DMS 273 treated with DMSO at 0.1 percent for 48 hours (cell line): ENCODE measurements at regions not wholly inside any gene's neighbourhood (a gene's known extent, or its start where the extent isn't known, plus 50 kb on each side); places are given as distances from the start of the nearest gene placed in this dataset.

ENCODE experiments used
- DNase-seq: peaks from one replicate; lab custom pipeline; 2025; lab: John Stamatoyannopoulos, UW

- DNase-seq: no peak
Observed at GRCh38 chr6:21426841-21427490, 166.6 kb upstream of the SOX4 start.

GRCh38 chr6:21429291-21429690, 164.3 kb upstream of the SOX4 start:
- DNase-seq: no peak

GRCh38 chr6:21431526-21431925, 162.0 kb upstream of the SOX4 start:
- DNase-seq: no peak

- DNase-seq: no peak
Observed at GRCh38 chr6:21436625-21437024, 156.9 kb upstream of the SOX4 start.

GRCh38 chr6:21437581-21437980, 156.0 kb upstream of the SOX4 start:
- no peak for DNase-seq

- DNase-seq: no peak
Observed at GRCh38 chr6:21438237-21438985, 155.1 kb upstream of the SOX4 start.

- DNase-seq: no peak
Observed at GRCh38 chr6:21438986-21439352, 154.6 kb upstream of the SOX4 start.

- no peak for DNase-seq
Observed at GRCh38 chr6:21441386-21441785, 152.2 kb upstream of the SOX4 start.

GRCh38 chr6:21442874-21443273, 150.7 kb upstream of the SOX4 start:
- no peak for DNase-seq

- no peak for DNase-seq
Observed at GRCh38 chr6:21444711-21445260, 148.8 kb upstream of the SOX4 start.

GRCh38 chr6:21447987-21448386, 145.6 kb upstream of the SOX4 start:
- no peak for DNase-seq

GRCh38 chr6:21448485-21449109, 145.0 kb upstream of the SOX4 start:
- no peak for DNase-seq

- DNase-seq: no peak
Observed at GRCh38 chr6:21450149-21450548, 143.4 kb upstream of the SOX4 start.

- DNase-seq: no peak
Observed at GRCh38 chr6:21450628-21451027, 142.9 kb upstream of the SOX4 start.

GRCh38 chr6:21451546-21452013, 142.0 kb upstream of the SOX4 start:
- no peak for DNase-seq

GRCh38 chr6:21454262-21454661, 139.3 kb upstream of the SOX4 start:
- no peak for DNase-seq

- DNase-seq: no peak
Observed at GRCh38 chr6:21455071-21455470, 138.5 kb upstream of the SOX4 start.

- no peak for DNase-seq
Observed at GRCh38 chr6:21457647-21458046, 135.9 kb upstream of the SOX4 start.

- DNase-seq: no peak
Observed at GRCh38 chr6:21459641-21460040, 133.9 kb upstream of the SOX4 start.

GRCh38 chr6:21461844-21462518, 131.6 kb upstream of the SOX4 start:
- DNase-seq: no peak

GRCh38 chr6:21462519-21462852, 131.1 kb upstream of the SOX4 start:
- DNase-seq: no peak

- no peak for DNase-seq
Observed at GRCh38 chr6:21467091-21467490, 126.5 kb upstream of the SOX4 start.

GRCh38 chr6:21468461-21468860, 125.1 kb upstream of the SOX4 start:
- DNase-seq: no peak
